DMS 273 treated with DMSO at 0.1 percent for 48 hours (cell line): ENCODE measurements at regions not wholly inside any gene's neighbourhood (a gene's known extent, or its start where the extent isn't known, plus 50 kb on each side); places are given as distances from the start of the nearest gene placed in this dataset.
"Not testable (repeated sequence)": the region's sequence is repeated elsewhere in the genome, so short reads cannot be mapped to it uniquely, and the experiment has no call there.

Experiments used
- DNase-seq: peaks from one replicate; lab custom pipeline; 2025; lab: John Stamatoyannopoulos, UW

- DNase-seq, result no peak
Observed at GRCh38 chr4:82247629-82248028, 126.2 kb downstream of the HNRNPD start.

- DNase-seq, result no peak
Observed at GRCh38 chr4:82247171-82247570, 126.6 kb downstream of the HNRNPD start.

GRCh38 chr4:82241534-82241933, 132.3 kb downstream of the HNRNPD start:
- no peak for DNase-seq

GRCh38 chr4:82240410-82240809, 133.4 kb downstream of the HNRNPD start:
- no peak for DNase-seq

GRCh38 chr4:82237142-82237541, 136.6 kb downstream of the HNRNPD start:
- DNase-seq, result not testable (repeated sequence)

GRCh38 chr4:82235346-82235745, 138.4 kb downstream of the HNRNPD start:
- no peak for DNase-seq

GRCh38 chr4:82232891-82233290, 140.9 kb downstream of the HNRNPD start:
- no peak for DNase-seq

- DNase-seq, result no peak
Observed at GRCh38 chr4:82231806-82232205, 142.0 kb downstream of the HNRNPD start.

GRCh38 chr4:82230306-82230705, 143.5 kb downstream of the HNRNPD start:
- no peak for DNase-seq

GRCh38 chr4:82225030-82225429, 148.8 kb downstream of the HNRNPD start:
- no peak for DNase-seq

GRCh38 chr4:82223715-82224114, 150.1 kb downstream of the HNRNPD start:
- DNase-seq, result no peak

GRCh38 chr4:82219346-82219745, 154.4 kb downstream of the HNRNPD start:
- DNase-seq, result no peak

GRCh38 chr4:82217986-82218715, 155.6 kb downstream of the HNRNPD start:
- no peak for DNase-seq

GRCh38 chr4:82216219-82216618, 157.6 kb downstream of the HNRNPD start:
- DNase-seq, result no peak

- DNase-seq, result no peak
Observed at GRCh38 chr4:82215800-82216199, 158.0 kb downstream of the HNRNPD start.

GRCh38 chr4:82215039-82215438, 158.8 kb downstream of the HNRNPD start:
- DNase-seq, result no peak

- DNase-seq, result no peak
Observed at GRCh38 chr4:82213485-82214417, 160.0 kb downstream of the HNRNPD start.

GRCh38 chr4:82201805-82202641, 171.8 kb downstream of the HNRNPD start:
- peak; percentile 0 for DNase-seq

- peak; percentile 2 for DNase-seq
Observed at GRCh38 chr4:82201303-82201702, 172.5 kb downstream of the HNRNPD start.

GRCh38 chr4:82200046-82200445, 173.7 kb downstream of the HNRNPD start:
- DNase-seq, result no peak

- DNase-seq, result no peak
Observed at GRCh38 chr4:82194329-82194728, 179.5 kb downstream of the HNRNPD start.

GRCh38 chr4:82192017-82192673, 181.6 kb downstream of the HNRNPD start:
- DNase-seq, result no peak
